ENCODE measurements at regions not wholly inside any gene's neighbourhood (a gene's known extent, or its start where the extent isn't known, plus 50 kb on each side); places are given as distances from the start of the nearest gene placed in this dataset.

- H3K9me3 ChIP-seq (ENCODE audit: low read depth) = no peaks in the 10 kb centered on the region
- H3F3A ChIP-seq (ENCODE audit: insufficient read depth) = no peaks in the 10 kb centered on the region
- H3K27me3 ChIP-seq (replicated peaks; ENCODE audit: insufficient read depth) = no peaks in the 10 kb centered on the region
- no peak overlapping the region for H3K9ac ChIP-seq
- in situ Hi-C loops (cut with MboI) = no loop called here
- no peak overlapping the region for H3K4me3 ChIP-seq
- H3K36me3 ChIP-seq (ENCODE audit: low read depth) = no peaks in the 10 kb centered on the region
- H2AFZ ChIP-seq = no peak overlapping the region
- H3K4me1 ChIP-seq (ENCODE audit: insufficient read depth) = no peaks in the 10 kb centered on the region
- H3K4me2 ChIP-seq (ENCODE audit: unreplicated experiment) = no peak overlapping the region
- no peak for TF ChIP-seq EZH2 (IDR thresholded peaks at IDR 0.05; ENCODE audit: insufficient read depth, poor library complexity, severe bottlenecking)
- no peak for TF ChIP-seq EZH2phosphoT487 (IDR thresholded peaks at IDR 0.05; ENCODE audit: insufficient read depth, low read depth)
- no peaks in the 10 kb centered on the region for H3K79me2 ChIP-seq (ENCODE audit: insufficient read depth)
- no peaks in the 10 kb centered on the region for H3K9me2 ChIP-seq (ENCODE audit: insufficient read depth)
- DNase-seq = no peak
- no peak overlapping the region for H3K27ac ChIP-seq
- H4K20me1 ChIP-seq (ENCODE audit: insufficient read depth) = no peaks in the 10 kb centered on the region
- WGBS, 2 experiments (ENCODE audit: low coverage in 1 of 2, low lambda C conversion rate in 2 of 2, missing lambda C conversion rate in 2 of 2) = 4 to 15% methylated on average over 1 of the region's 1 CpG
Observed at GRCh38 chr5:6011199-6011598, 367.1 kb downstream of the MED10 start.

GRCh38 chr5:6006838-6007314 is 371.5 kb downstream of the MED10 start:
- Histone ChIP-seq H2AFZ (no peak overlapping the region), H3K9me3 (ENCODE audit: low read depth) (no peaks in the 10 kb centered on the region)
- no peak for TF ChIP-seq EZH2 (IDR thresholded peaks at IDR 0.05; ENCODE audit: insufficient read depth, poor library complexity, severe bottlenecking)
- TF ChIP-seq EZH2phosphoT487 (IDR thresholded peaks at IDR 0.05; ENCODE audit: insufficient read depth, low read depth) = no peak

DNA sequence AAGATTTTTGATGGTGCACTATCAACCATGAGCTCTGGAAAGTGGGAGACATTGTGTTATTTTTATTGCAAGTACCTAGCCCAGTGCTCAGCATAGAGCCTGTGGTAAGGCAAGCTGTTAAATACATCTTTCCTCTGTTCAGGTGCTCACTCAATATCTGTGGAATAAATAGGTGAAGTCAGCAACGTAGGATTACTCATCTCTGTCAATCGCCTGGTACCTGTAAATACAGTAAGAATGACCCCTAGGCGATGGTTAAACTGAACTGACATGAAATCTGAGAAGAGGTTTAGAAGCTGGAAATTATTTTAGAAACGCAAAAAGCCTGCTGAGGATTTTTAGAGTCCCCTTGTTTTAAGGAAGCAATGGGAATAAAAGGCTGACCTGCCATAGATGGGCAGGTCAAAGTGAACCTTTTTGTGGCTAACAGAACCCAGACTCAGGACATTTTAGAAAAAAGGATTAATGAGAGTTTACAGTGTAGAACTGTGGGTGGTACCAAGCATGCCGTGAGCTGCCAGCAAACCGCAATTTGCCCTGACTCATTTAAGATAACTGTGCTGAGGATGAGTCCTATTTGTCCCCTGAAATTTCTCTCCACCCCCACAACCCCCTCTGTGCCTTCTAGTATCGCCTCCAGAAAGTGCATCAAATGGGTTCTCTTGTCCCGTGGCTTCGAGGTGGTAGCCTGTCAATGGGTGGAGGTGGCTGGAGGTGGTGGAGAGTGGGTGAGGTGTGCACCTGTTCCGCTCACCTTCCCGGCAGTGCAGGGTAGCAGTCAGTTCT is 375.1 kb downstream of the MED10 start:
- Histone ChIP-seq H3K27me3 (replicated peaks; ENCODE audit: insufficient read depth) (no peaks in the 10 kb centered on the region), H3K4me1 (ENCODE audit: insufficient read depth) (no peaks in the 10 kb centered on the region), H3K36me3 (ENCODE audit: low read depth) (no peaks in the 10 kb centered on the region), H3K27ac (no peak overlapping the region), H3K9ac (no peak overlapping the region), H3K79me2 (ENCODE audit: insufficient read depth) (no peaks in the 10 kb centered on the region), H3K4me3 (no peak overlapping the region), H3K9me3 (ENCODE audit: low read depth) (no peaks in the 10 kb centered on the region), H3F3A (ENCODE audit: insufficient read depth) (no peaks in the 10 kb centered on the region), H4K20me1 (ENCODE audit: insufficient read depth) (no peaks in the 10 kb centered on the region), H2AFZ (no peak overlapping the region), H3K9me2 (ENCODE audit: insufficient read depth) (no peaks in the 10 kb centered on the region), H3K4me2 (ENCODE audit: unreplicated experiment) (no peak overlapping the region)
- in situ Hi-C loops (cut with MboI) = no loop called here
- 19 to 20% methylated on average over 11 of the region's 11 CpGs for WGBS, 2 experiments (ENCODE audit: low coverage in 1 of 2, low lambda C conversion rate in 2 of 2, missing lambda C conversion rate in 2 of 2)
- DNase-seq = no peak
- TF ChIP-seq EZH2phosphoT487 (IDR thresholded peaks at IDR 0.05; ENCODE audit: insufficient read depth, low read depth) = no peak
- no peak for TF ChIP-seq EZH2 (IDR thresholded peaks at IDR 0.05; ENCODE audit: insufficient read depth, poor library complexity, severe bottlenecking)

More at GRCh38 chr5:6006838-6007314, 371.5 kb downstream of the MED10 start:
- Histone ChIP-seq H3K27me3 (replicated peaks; ENCODE audit: insufficient read depth) (no peaks in the 10 kb centered on the region), H3K9ac (no peak overlapping the region), H3K9me2 (ENCODE audit: insufficient read depth) (no peaks in the 10 kb centered on the region), H3K79me2 (ENCODE audit: insufficient read depth) (no peaks in the 10 kb centered on the region), H3K4me1 (ENCODE audit: insufficient read depth) (no peaks in the 10 kb centered on the region), H3K36me3 (ENCODE audit: low read depth) (no peaks in the 10 kb centered on the region), H3F3A (ENCODE audit: insufficient read depth) (no peaks in the 10 kb centered on the region), H3K4me3 (no peak overlapping the region), H3K27ac (no peak overlapping the region), H4K20me1 (ENCODE audit: insufficient read depth) (no peaks in the 10 kb centered on the region), H3K4me2 (ENCODE audit: unreplicated experiment) (no peak overlapping the region)
- WGBS, 2 experiments (ENCODE audit: low coverage in 1 of 2, low lambda C conversion rate in 2 of 2, missing lambda C conversion rate in 2 of 2) = 52 to 59% methylated on average over 4 to 9 of the region's 9 CpGs
- no peak for DNase-seq
- in situ Hi-C loops (cut with MboI) = no loop called here

- Histone ChIP-seq H3K4me2 (ENCODE audit: unreplicated experiment) (no peak overlapping the region), H3K9me2 (ENCODE audit: insufficient read depth) (no peaks in the 10 kb centered on the region), H3K79me2 (ENCODE audit: insufficient read depth) (no peaks in the 10 kb centered on the region), H3K27ac (no peak overlapping the region), H3K27me3 (replicated peaks; ENCODE audit: insufficient read depth) (no peaks in the 10 kb centered on the region), H3K36me3 (ENCODE audit: low read depth) (no peaks in the 10 kb centered on the region), H3K9me3 (ENCODE audit: low read depth) (no peaks in the 10 kb centered on the region), H3K9ac (no peak overlapping the region), H4K20me1 (ENCODE audit: insufficient read depth) (no peaks in the 10 kb centered on the region), H3F3A (ENCODE audit: insufficient read depth) (no peaks in the 10 kb centered on the region), H2AFZ (no peak overlapping the region), H3K4me3 (no peak overlapping the region), H3K4me1 (ENCODE audit: insufficient read depth) (no peaks in the 10 kb centered on the region)
- DNase-seq = no peak
- in situ Hi-C loops (cut with MboI) = no loop called here
- 3 to 6% methylated on average over 5 to 6 of the region's 6 CpGs for WGBS, 2 experiments (ENCODE audit: low coverage in 1 of 2, low lambda C conversion rate in 2 of 2, missing lambda C conversion rate in 2 of 2)
- TF ChIP-seq EZH2phosphoT487 (IDR thresholded peaks at IDR 0.05; ENCODE audit: insufficient read depth, low read depth) (no peak), EZH2 (IDR thresholded peaks at IDR 0.05; ENCODE audit: insufficient read depth, poor library complexity, severe bottlenecking) (no peak)
Observed at GRCh38 chr5:6000867-6001266, 377.5 kb downstream of the MED10 start.

Measured in GM23248 (cell line).